Heart right ventricle (tissue), 16 donors: ENCODE measurements at regions not wholly inside any gene's neighbourhood (a gene's known extent, or its start where the extent isn't known, plus 50 kb on each side); places are given as distances from the start of the nearest gene placed in this dataset.

ENCODE experiments used
- ATAC-seq, 8 donors: fragments of 200-7000 bp; cut with Tn5 transposase; one replicate each; pipeline ENCODE4 v1.9.1; 2020; ENCODE audit warnings: mild to moderate bottlenecking in 8 of 8, moderate library complexity in 8 of 8, moderate number of reproducible peaks in 1 of 8
- DNase-seq, 2 donors: peaks; one replicate each; pipeline ENCODE4 v3.0.0-alpha.2; 2020
- H3K27ac ChIP-seq, 10 donors: fragments of 200-600 bp; sonication (generic) in 2 of 10; one replicate each; pipeline versions ENCODE4 v1.5.0 to v1.8.0; 2020 to 2022; ENCODE audit warnings: mild to moderate bottlenecking in 3 of 10
- H3K27me3 ChIP-seq, 7 donors: fragments of 200-600 bp; one replicate each; pipeline ENCODE4 v1.8.0; 2021 to 2022; ENCODE audit warnings: mild to moderate bottlenecking in 2 of 7
- H3K36me3 ChIP-seq, 9 donors: fragments of 200-600 bp; sonication (generic) in 1 of 9; one replicate each; pipeline versions ENCODE4 v1.5.0 to v1.8.0; 2020 to 2022; ENCODE audit warnings: mild to moderate bottlenecking in 2 of 9
- H3K4me1 ChIP-seq, 9 donors: fragments of 200-600 bp; sonication (generic) in 1 of 9; one replicate each; pipeline versions ENCODE4 v1.5.0 to v1.8.0; 2020 to 2022; ENCODE audit warnings: mild to moderate bottlenecking in 4 of 9
- H3K4me3 ChIP-seq, 10 donors: fragments of 200-600 bp; sonication (generic) in 2 of 10; one replicate each; pipeline versions ENCODE4 v1.5.0 to v1.8.0; 2020 to 2022; ENCODE audit warnings: mild to moderate bottlenecking in 7 of 10, moderate library complexity in 2 of 10
- H3K9me3 ChIP-seq, 11 donors: fragments of 200-600 bp in 10 of 11; sonication (generic) in 2 of 11; one replicate each; pipeline versions ENCODE4 v1.5.0 to v1.8.0; 2013 to 2022; ENCODE audit warnings: mild to moderate bottlenecking in 2 of 11, control low read depth in 1 of 11, moderate library complexity in 1 of 11
- WGBS, 2 donors: extraction: QIAGEN DNeasy Blood & Tissue Kit; methylation state at CpG; one replicate each; pipeline ENCODE4 v1.1.7; 2013; ENCODE audit warnings: inconsistent platforms in 1 of 2; 5-methylcytosine and 5-hydroxymethylcytosine counted together
- intact Hi-C, 10 donors: fragments of 100-400 bp; cut with DNase I; formaldehyde crosslinking; loops; one replicate each; pipeline versions ENCODE4 v1.11.1 to v1.14.2; 2022
- TF ChIP-seq, protein P1 (sequence below), 9 donors: fragments of 200-600 bp; sonication (generic) in 2 of 9; IDR thresholded peaks; one replicate each; pipeline versions ENCODE4 v1.5.0 to v1.8.0; 2021 to 2022; ENCODE audit warnings: antibody characterized with exemption in 9 of 9, mild to moderate bottlenecking in 5 of 9, moderate library complexity in 1 of 9
- donor health status: Arrhythmogenic right ventricular cardiomyopathy.
- donor health status: ischemic (EF 13 %, LVEDD 7.1; RV severe dilation, severe dysfunction).
- donor health status: healthy with polysubstance abuse.
- donor health status: DM: no; HTN: yes; CAD: no.
- donor health status: DM: no; HTN: no; CAD: no.
- donor health status: ischemic (EF 25% LVEDD 6.9; RV normal size, moderate dysfunction).
- donor health status: ischemic (EF 25% LVEDD 5.7; RV mildly dilated, moderate dysfunction).
- donor health status: healthy.
- donor health status: DM: yes; HTN: yes; CAD: no.
- donor health status: Ischemic cardiomyopathy.
- donor health status: ischemic (EF 35%, LVEDD 5.7; RV mildly dilated, moderate dysfunction).
- donor health status: nonischemic (EF 11% LVEDD 7.7; RV severe dilation, severe dysfunction).
- donor health status: DM: yes; HTN: yes; CAD: no.
- donor health status: PGD.
- donor health status: ischemic (EF 29% LVEDD 5.4; RV normal size, mild dysfunction).
- donor health status: nonischemic (EF 23%, LVEDD 6.1; RV moderate dilation, normal function).

DNA sequence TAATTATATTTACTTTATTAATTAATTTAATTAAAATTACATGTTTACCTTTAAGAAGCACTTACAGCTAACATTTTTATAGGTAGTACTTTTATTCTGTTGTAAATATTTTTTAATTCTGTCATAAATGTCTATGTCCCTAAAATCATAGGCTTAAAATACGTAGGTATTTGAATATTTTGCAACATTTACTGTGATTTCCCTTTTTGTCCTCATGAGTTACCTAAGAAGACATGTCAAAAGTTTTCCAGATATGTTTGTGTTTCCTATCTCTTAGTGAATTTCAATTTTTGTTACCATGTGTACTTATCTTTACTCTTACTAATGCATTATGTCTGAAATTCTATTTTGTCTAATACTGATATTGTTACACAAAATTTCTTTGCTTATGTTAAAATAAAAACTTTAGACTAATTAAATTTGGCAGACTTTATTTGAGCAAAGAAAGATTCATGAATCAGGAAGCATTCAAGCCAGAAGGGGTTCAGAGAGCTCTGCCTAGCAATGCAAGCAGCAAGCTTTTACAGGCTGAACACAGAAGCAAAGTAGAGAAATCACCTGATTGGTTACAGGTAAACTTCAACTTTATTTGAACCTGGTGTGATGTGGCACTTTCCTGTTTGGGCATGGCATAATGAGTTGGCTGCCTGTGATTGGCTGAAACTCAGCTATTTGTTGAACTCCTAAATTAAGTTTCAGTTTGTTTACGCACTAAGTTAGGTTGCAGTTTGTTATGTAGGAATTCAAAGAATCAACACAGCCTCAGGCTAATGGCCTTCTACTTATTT lies 123.2 kb upstream of the TMEM170B start:
- 92 to 95% methylated on average over 2 of the region's 2 CpGs for WGBS, 2 donors
- H3K36me3 ChIP-seq: no peaks in the 10 kb centered on the region
- TF ChIP-seq, protein P1, sequence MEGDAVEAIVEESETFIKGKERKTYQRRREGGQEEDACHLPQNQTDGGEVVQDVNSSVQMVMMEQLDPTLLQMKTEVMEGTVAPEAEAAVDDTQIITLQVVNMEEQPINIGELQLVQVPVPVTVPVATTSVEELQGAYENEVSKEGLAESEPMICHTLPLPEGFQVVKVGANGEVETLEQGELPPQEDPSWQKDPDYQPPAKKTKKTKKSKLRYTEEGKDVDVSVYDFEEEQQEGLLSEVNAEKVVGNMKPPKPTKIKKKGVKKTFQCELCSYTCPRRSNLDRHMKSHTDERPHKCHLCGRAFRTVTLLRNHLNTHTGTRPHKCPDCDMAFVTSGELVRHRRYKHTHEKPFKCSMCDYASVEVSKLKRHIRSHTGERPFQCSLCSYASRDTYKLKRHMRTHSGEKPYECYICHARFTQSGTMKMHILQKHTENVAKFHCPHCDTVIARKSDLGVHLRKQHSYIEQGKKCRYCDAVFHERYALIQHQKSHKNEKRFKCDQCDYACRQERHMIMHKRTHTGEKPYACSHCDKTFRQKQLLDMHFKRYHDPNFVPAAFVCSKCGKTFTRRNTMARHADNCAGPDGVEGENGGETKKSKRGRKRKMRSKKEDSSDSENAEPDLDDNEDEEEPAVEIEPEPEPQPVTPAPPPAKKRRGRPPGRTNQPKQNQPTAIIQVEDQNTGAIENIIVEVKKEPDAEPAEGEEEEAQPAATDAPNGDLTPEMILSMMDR (IDR thresholded peaks at IDR 0.05): no peak
- peaks cover 0 to 41% (median 14%) of the 10 kb centered on the region in 9 donors for H3K4me1 ChIP-seq
- ATAC-seq (no peak), DNase-seq (no peak)
- no peaks in the 10 kb centered on the region for H3K27me3 ChIP-seq
- intact Hi-C loops: no loop called here
- H3K9me3 ChIP-seq: peaks cover 0 to 10% (median 0%) of the 10 kb centered on the region in 11 donors
- no peak overlapping the region for H3K27ac ChIP-seq
- no peak overlapping the region for H3K4me3 ChIP-seq

DNA sequence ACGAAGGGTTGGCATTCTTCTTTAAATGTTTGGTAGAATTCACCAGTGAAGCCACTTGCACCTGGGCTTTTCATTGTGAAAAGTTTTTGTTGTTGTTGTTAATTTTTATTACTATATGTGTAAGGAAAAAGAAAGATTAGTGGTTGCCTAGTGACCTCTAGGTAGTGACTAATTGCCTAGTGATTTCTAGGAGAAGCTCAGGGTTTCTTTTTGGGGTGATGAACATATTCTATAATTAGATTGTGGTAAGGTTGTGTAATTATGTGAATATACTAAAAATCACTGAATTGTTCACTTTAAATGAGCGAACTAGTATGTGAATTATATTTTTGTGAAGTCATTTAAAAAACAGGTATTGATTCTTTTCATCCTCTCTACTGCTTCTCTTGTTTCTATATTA lies 123.8 kb upstream of the TMEM170B start:
- Histone ChIP-seq H3K9me3 (peaks cover 0 to 10% (median 0%) of the 10 kb centered on the region in 11 donors), H3K36me3 (no peaks in the 10 kb centered on the region), H3K27me3 (no peaks in the 10 kb centered on the region), H3K4me1 (peaks cover 0 to 41% (median 14%) of the 10 kb centered on the region in 9 donors), H3K27ac (no peak overlapping the region), H3K4me3 (no peak overlapping the region)
- intact Hi-C loops: no loop called here
- 74 to 94% methylated on average over 2 of the region's 2 CpGs for WGBS, 2 donors
- ATAC-seq (no peak), DNase-seq (no peak)
- TF ChIP-seq, protein P1 (IDR thresholded peaks at IDR 0.05): no peak

DNA sequence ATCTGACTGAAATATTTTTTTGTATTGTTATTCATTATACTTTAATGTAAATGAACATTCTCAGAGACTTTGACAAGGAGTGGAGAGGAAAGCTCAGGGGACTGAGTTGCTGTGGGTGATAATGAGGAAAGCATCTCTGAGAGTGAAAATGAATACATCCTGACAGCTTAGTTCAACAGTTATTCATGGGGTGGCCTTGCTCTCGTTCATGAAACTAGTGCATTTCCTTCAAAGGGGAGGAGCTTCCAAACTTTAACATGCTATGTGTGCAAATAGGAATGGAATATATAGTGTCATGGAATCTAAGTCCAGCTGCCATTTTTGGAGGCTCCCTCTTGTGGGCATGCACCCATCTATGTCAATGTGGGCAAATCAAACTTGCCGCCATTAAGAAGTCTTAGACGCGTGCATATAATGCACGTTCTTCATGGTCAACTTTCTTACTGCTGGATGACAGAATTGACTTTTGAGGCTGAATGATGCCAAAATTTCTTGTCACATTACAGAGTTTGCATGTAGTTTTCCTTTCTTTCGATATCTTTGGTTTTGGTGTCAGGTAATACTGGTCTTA lies 124.3 kb upstream of the TMEM170B start:
- no peaks in the 10 kb centered on the region for H3K36me3 ChIP-seq
- DNase-seq (no peak), ATAC-seq (no peak)
- H3K27ac ChIP-seq: no peak overlapping the region
- no peaks in the 10 kb centered on the region for H3K27me3 ChIP-seq
- intact Hi-C loops: no loop called here
- H3K4me1 ChIP-seq: peaks cover 0 to 41% (median 13%) of the 10 kb centered on the region in 9 donors
- TF ChIP-seq, protein P1 (IDR thresholded peaks at IDR 0.05): no peak
- peaks cover 0 to 10% (median 0%) of the 10 kb centered on the region in 11 donors for H3K9me3 ChIP-seq
- 92 to 93% methylated on average over 6 of the region's 6 CpGs for WGBS, 2 donors
- no peak overlapping the region for H3K4me3 ChIP-seq

DNA sequence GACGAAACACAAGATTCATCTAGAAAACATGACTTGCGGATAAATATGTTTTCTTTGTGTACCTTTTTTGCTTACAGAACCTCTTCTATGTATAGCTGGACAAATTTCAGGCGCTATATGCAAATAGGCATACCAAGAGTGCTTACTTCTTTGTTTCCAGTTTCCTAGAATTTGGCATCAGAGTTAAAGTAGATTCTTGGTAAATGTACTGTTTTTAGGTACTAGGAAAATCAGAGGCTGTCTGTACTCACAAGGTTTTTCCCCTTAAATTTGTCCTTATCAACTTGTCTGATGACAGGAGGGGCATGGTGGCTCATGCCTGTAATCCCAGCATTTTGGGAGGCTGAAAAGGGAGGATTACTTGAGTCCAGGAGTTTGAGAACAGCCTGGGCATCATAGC lies 124.9 kb upstream of the TMEM170B start:
- Histone ChIP-seq H3K4me1 (peaks cover 0 to 41% (median 8%) of the 10 kb centered on the region in 9 donors), H3K4me3 (no peak overlapping the region), H3K9me3 (peaks cover 0 to 10% (median 0%) of the 10 kb centered on the region in 11 donors), H3K27ac (no peak overlapping the region), H3K36me3 (no peaks in the 10 kb centered on the region), H3K27me3 (no peaks in the 10 kb centered on the region)
- TF ChIP-seq, protein P1 (IDR thresholded peaks at IDR 0.05): no peak
- no peak for DNase-seq
- WGBS, 2 donors: 97 to 98% methylated on average over 3 of the region's 3 CpGs
- intact Hi-C loops: no loop called here
- no peak for ATAC-seq
